Activated T-cell treated with anti-CD3 and anti-CD28 coated beads, Interleukin-2, amount 50 U/mL, for 1 hour (primary cell): ENCODE measurements at regions not wholly inside any gene's neighbourhood (a gene's known extent, or its start where the extent isn't known, plus 50 kb on each side); places are given as distances from the start of the nearest gene placed in this dataset.

Experiments used
- DNase-seq: peaks from one replicate; pipeline ENCODE4 v3.0.0-alpha.2; 2020

GRCh38 chr1:244224487-244225430 is 173.7 kb downstream of the ZBTB18 start:
- no peak for DNase-seq

- no peak for DNase-seq
These were observed 175.4 kb downstream of the ZBTB18 start for GRCh38 chr1:244226435-244226834.

- DNase-seq, result no peak
These were observed 179.4 kb downstream of the ZBTB18 start for GRCh38 chr1:244230470-244230869.

- DNase-seq, result no peak
These were observed 180.1 kb downstream of the ZBTB18 start for GRCh38 chr1:244231193-244231571.

- DNase-seq, result no peak
These were observed 180.7 kb downstream of the ZBTB18 start for GRCh38 chr1:244231572-244232315.

- DNase-seq, result no peak
These were observed 183.0 kb downstream of the ZBTB18 start for GRCh38 chr1:244234009-244234643.

GRCh38 chr1:244235157-244235556 is 184.1 kb downstream of the ZBTB18 start:
- no peak for DNase-seq

GRCh38 chr1:244236101-244236500 is 185.0 kb downstream of the ZBTB18 start:
- DNase-seq, result no peak

- DNase-seq, result no peak
These were observed 185.6 kb downstream of the ZBTB18 start for GRCh38 chr1:244236721-244237120.

GRCh38 chr1:244237445-244237844 is 186.4 kb downstream of the ZBTB18 start:
- no peak for DNase-seq

- no peak for DNase-seq
These were observed 188.2 kb downstream of the ZBTB18 start for GRCh38 chr1:244239261-244239770.

GRCh38 chr1:244241438-244241837 is 190.4 kb downstream of the ZBTB18 start:
- DNase-seq, result no peak

- DNase-seq, result no peak
These were observed 191.4 kb downstream of the ZBTB18 start for GRCh38 chr1:244242446-244242845.

- no peak for DNase-seq
These were observed 195.3 kb downstream of the ZBTB18 start for GRCh38 chr1:244246334-244246733.

- no peak for DNase-seq
These were observed 197.3 kb downstream of the ZBTB18 start for GRCh38 chr1:244248426-244248825.

- no peak for DNase-seq
These were observed 199.5 kb downstream of the ADSS2 start for GRCh38 chr1:244252211-244252610.

GRCh38 chr1:244254467-244254866 is 197.2 kb downstream of the ADSS2 start:
- DNase-seq, result no peak

- DNase-seq, result no peak
These were observed 196.2 kb downstream of the ADSS2 start for GRCh38 chr1:244255426-244255965.

- DNase-seq, result no peak
These were observed 195.5 kb downstream of the ADSS2 start for GRCh38 chr1:244256086-244256676.

- DNase-seq, result no peak
These were observed 187.5 kb downstream of the ADSS2 start for GRCh38 chr1:244264163-244264562.

GRCh38 chr1:244265507-244265906 is 186.2 kb downstream of the ADSS2 start:
- no peak for DNase-seq

GRCh38 chr1:244269169-244269568 is 182.5 kb downstream of the ADSS2 start:
- DNase-seq, result no peak

GRCh38 chr1:244271004-244271403 is 180.7 kb downstream of the ADSS2 start:
- no peak for DNase-seq
